ENCODE measurements at regions not wholly inside any gene's neighbourhood (a gene's known extent, or its start where the extent isn't known, plus 50 kb on each side); places are given as distances from the start of the nearest gene placed in this dataset.

- no peak for DNase-seq (ENCODE audit: low spot score)
- 30% methylated on average over 6 of the region's 6 CpGs for WGBS
- Histone ChIP-seq H3K4me1 (replicated peaks) (no peaks in the 10 kb centered on the region), H3K9me3 (no peaks in the 10 kb centered on the region), H3K4me3 (no peak overlapping the region), H3K27ac (no peak overlapping the region), H3K27me3 (replicated peaks; ENCODE audit: insufficient read depth) (no peaks in the 10 kb centered on the region), H3K36me3 (no peaks in the 10 kb centered on the region)
- TF ChIP-seq POLR2A (IDR thresholded peaks at IDR 0.05) (no peak), POLR2AphosphoS5 (IDR thresholded peaks at IDR 0.05) (no peak)
- TF ChIP-seq, protein P1, sequence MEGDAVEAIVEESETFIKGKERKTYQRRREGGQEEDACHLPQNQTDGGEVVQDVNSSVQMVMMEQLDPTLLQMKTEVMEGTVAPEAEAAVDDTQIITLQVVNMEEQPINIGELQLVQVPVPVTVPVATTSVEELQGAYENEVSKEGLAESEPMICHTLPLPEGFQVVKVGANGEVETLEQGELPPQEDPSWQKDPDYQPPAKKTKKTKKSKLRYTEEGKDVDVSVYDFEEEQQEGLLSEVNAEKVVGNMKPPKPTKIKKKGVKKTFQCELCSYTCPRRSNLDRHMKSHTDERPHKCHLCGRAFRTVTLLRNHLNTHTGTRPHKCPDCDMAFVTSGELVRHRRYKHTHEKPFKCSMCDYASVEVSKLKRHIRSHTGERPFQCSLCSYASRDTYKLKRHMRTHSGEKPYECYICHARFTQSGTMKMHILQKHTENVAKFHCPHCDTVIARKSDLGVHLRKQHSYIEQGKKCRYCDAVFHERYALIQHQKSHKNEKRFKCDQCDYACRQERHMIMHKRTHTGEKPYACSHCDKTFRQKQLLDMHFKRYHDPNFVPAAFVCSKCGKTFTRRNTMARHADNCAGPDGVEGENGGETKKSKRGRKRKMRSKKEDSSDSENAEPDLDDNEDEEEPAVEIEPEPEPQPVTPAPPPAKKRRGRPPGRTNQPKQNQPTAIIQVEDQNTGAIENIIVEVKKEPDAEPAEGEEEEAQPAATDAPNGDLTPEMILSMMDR (IDR thresholded peaks at IDR 0.05): no peak
- intact Hi-C loops (cut with DNase I): no loop called here
Measured at GRCh38 chr1:81230983-81231728, 569.6 kb upstream of the ADGRL2 start.

DNA sequence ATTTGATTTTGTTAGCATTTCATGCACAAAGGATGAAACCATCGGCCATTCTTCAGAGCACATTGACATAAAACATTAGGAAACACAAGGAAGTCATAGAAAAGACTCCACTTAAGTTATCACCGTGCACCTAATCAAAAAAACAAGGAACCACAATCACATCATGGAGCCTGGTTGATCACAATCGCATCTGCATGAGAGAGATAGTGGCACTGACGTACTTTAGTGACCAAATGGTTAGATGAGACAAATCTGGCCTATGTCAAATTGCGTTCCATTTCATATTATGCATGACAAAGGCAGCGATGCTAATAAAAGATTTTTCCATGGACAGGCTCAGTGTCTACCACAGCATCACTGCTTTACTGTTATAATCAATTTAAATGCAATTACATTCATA lies 571.8 kb upstream of the ADGRL2 start:
- TF ChIP-seq, protein P1 (IDR thresholded peaks at IDR 0.05): no peak
- no peak for TF ChIP-seq POLR2AphosphoS5 (IDR thresholded peaks at IDR 0.05)
- WGBS: 92% methylated on average over 6 of the region's 6 CpGs
- intact Hi-C loops (cut with DNase I): no loop called here
- Histone ChIP-seq H3K4me3 (no peak overlapping the region), H3K9me3 (no peaks in the 10 kb centered on the region), H3K4me1 (replicated peaks) (no peaks in the 10 kb centered on the region), H3K27ac (no peak overlapping the region), H3K27me3 (replicated peaks; ENCODE audit: insufficient read depth) (no peaks in the 10 kb centered on the region), H3K36me3 (no peaks in the 10 kb centered on the region)
- DNase-seq (ENCODE audit: low spot score): no peak

DNA sequence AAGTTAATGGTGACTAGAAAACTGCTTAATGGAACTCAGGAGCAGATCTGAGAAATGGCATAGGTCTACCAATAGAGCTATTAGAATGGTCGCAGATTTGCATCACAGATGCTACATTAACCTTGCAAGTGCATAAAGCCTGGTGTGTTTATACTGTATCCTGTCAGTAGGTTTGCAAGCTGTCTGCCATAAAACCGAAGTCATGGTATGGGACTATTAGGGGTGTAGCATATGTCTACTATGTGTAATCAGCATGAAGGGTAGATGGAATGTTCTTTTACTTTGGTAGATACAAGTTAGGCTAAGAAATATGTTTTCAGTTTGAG lies 574.2 kb upstream of the ADGRL2 start:
- Histone ChIP-seq H3K27ac (no peak overlapping the region), H3K4me3 (no peak overlapping the region), H3K4me1 (replicated peaks) (no peaks in the 10 kb centered on the region), H3K9me3 (no peaks in the 10 kb centered on the region), H3K27me3 (replicated peaks; ENCODE audit: insufficient read depth) (no peaks in the 10 kb centered on the region), H3K36me3 (no peaks in the 10 kb centered on the region)
- WGBS: 98% methylated on average over 2 of the region's 2 CpGs
- TF ChIP-seq, protein P1 (IDR thresholded peaks at IDR 0.05): no peak
- TF ChIP-seq POLR2A (IDR thresholded peaks at IDR 0.05): no peak
- TF ChIP-seq POLR2AphosphoS5 (IDR thresholded peaks at IDR 0.05): no peak
- DNase-seq (ENCODE audit: low spot score): no peak
- intact Hi-C loops (cut with DNase I): no loop called here

GRCh38 chr1:81225789-81226602 lies 574.7 kb upstream of the ADGRL2 start:
- Histone ChIP-seq H3K27ac (no peak overlapping the region), H3K36me3 (no peaks in the 10 kb centered on the region), H3K9me3 (no peaks in the 10 kb centered on the region), H3K4me3 (no peak overlapping the region), H3K4me1 (replicated peaks) (no peaks in the 10 kb centered on the region), H3K27me3 (replicated peaks; ENCODE audit: insufficient read depth) (no peaks in the 10 kb centered on the region)
- no peak for DNase-seq (ENCODE audit: low spot score)
- 93% methylated on average over 7 of the region's 7 CpGs for WGBS
- TF ChIP-seq, protein P1 (IDR thresholded peaks at IDR 0.05): no peak
- no peak for TF ChIP-seq POLR2A (IDR thresholded peaks at IDR 0.05)
- no peak for TF ChIP-seq POLR2AphosphoS5 (IDR thresholded peaks at IDR 0.05)
- intact Hi-C loops (cut with DNase I): no loop called here

- no peaks in the 10 kb centered on the region for H3K27me3 ChIP-seq (replicated peaks; ENCODE audit: insufficient read depth)
- intact Hi-C loops (cut with DNase I): no loop called here
- H3K27ac ChIP-seq: no peak overlapping the region
- H3K36me3 ChIP-seq: no peaks in the 10 kb centered on the region
- TF ChIP-seq, protein P1 (IDR thresholded peaks at IDR 0.05): no peak
- no peak for TF ChIP-seq POLR2AphosphoS5 (IDR thresholded peaks at IDR 0.05)
- no peak for TF ChIP-seq POLR2A (IDR thresholded peaks at IDR 0.05)
- no peaks in the 10 kb centered on the region for H3K4me1 ChIP-seq (replicated peaks)
- no peaks in the 10 kb centered on the region for H3K9me3 ChIP-seq
- no peak overlapping the region for H3K4me3 ChIP-seq
- no peak for DNase-seq (ENCODE audit: low spot score)
Measured at GRCh38 chr1:81224222-81224621, 576.5 kb upstream of the ADGRL2 start.

Data from prostate gland (tissue), 2 donors.